NCI-H2081 (cell line): ENCODE measurements at regions not wholly inside any gene's neighbourhood (a gene's known extent, or its start where the extent isn't known, plus 50 kb on each side); places are given as distances from the start of the nearest gene placed in this dataset.
"Not testable (repeated sequence)": the region's sequence is repeated elsewhere in the genome, so short reads cannot be mapped to it uniquely, and the experiment has no call there.

Experiments used
- DNase-seq, 2 experiments: peaks; one replicate each; lab custom pipeline; 2025; lab: John Stamatoyannopoulos, UW

GRCh38 chr2:191476901-191477300 lies 201.0 kb upstream of the NABP1 start:
- DNase-seq: no peak

- DNase-seq: peak in 1 of 2 experiments; percentile 39
Observed at GRCh38 chr2:191478799-191479679, 198.9 kb upstream of the NABP1 start.

GRCh38 chr2:191479680-191480023 lies 198.3 kb upstream of the NABP1 start:
- DNase-seq: no peak

- no peak for DNase-seq
Observed at GRCh38 chr2:191481305-191482070, 196.4 kb upstream of the NABP1 start.

- no peak for DNase-seq
Observed at GRCh38 chr2:191483117-191483516, 194.8 kb upstream of the NABP1 start.

- no peak for DNase-seq
Observed at GRCh38 chr2:191486584-191487320, 191.2 kb upstream of the NABP1 start.

GRCh38 chr2:191488135-191488534 lies 189.8 kb upstream of the NABP1 start:
- DNase-seq: no peak

GRCh38 chr2:191489177-191489576 lies 188.8 kb upstream of the NABP1 start:
- no peak for DNase-seq

GRCh38 chr2:191496838-191497237 lies 181.1 kb upstream of the NABP1 start:
- no peak for DNase-seq

GRCh38 chr2:191497822-191498221 lies 180.1 kb upstream of the NABP1 start:
- no peak for DNase-seq

- DNase-seq: no peak
Observed at GRCh38 chr2:191499050-191499449, 178.9 kb upstream of the NABP1 start.

GRCh38 chr2:191499874-191500565 lies 177.9 kb upstream of the NABP1 start:
- DNase-seq: no peak

- DNase-seq: no peak
Observed at GRCh38 chr2:191500566-191500883, 177.4 kb upstream of the NABP1 start.

GRCh38 chr2:191500884-191501560 lies 176.9 kb upstream of the NABP1 start:
- no peak for DNase-seq

GRCh38 chr2:191501561-191502168 lies 176.3 kb upstream of the NABP1 start:
- no peak for DNase-seq

GRCh38 chr2:191506515-191506914 lies 171.4 kb upstream of the NABP1 start:
- no peak for DNase-seq

GRCh38 chr2:191507252-191507853 lies 170.6 kb upstream of the NABP1 start:
- not testable (repeated sequence) for DNase-seq

GRCh38 chr2:191508738-191509137 lies 169.2 kb upstream of the NABP1 start:
- no peak for DNase-seq

- no peak for DNase-seq
Observed at GRCh38 chr2:191512216-191512835, 165.6 kb upstream of the NABP1 start.

- no peak for DNase-seq
Observed at GRCh38 chr2:191512874-191513273, 165.1 kb upstream of the NABP1 start.
